HepG2 (cell line): ENCODE measurements at regions not wholly inside any gene's neighbourhood (a gene's known extent, or its start where the extent isn't known, plus 50 kb on each side); places are given as distances from the start of the nearest gene placed in this dataset.

Source experiments
- PHF21A ChIP-seq: sonication (generic); formaldehyde crosslinking; IDR thresholded peaks from 2 replicates; pipeline ENCODE4 v1.5.0; 2020; ENCODE audit warnings: mild to moderate bottlenecking, missing genetic modification reagents
- ZNF30 ChIP-seq: sonication (generic); formaldehyde crosslinking; IDR thresholded peaks from 2 replicates; pipeline ENCODE4 v1.5.0; 2020; ENCODE audit warnings: mild to moderate bottlenecking, missing genetic modification reagents

- TF ChIP-seq PHF21A (CRISPR knock-in tag) (no peak), ZNF30 (CRISPR knock-in tag) (no peak)
Measured at GRCh38 chr5:3035452-3035851, 284.0 kb upstream of the IRX2 start.
